ENCODE measurements at regions not wholly inside any gene's neighbourhood (a gene's known extent, or its start where the extent isn't known, plus 50 kb on each side); places are given as distances from the start of the nearest gene placed in this dataset.

DNA sequence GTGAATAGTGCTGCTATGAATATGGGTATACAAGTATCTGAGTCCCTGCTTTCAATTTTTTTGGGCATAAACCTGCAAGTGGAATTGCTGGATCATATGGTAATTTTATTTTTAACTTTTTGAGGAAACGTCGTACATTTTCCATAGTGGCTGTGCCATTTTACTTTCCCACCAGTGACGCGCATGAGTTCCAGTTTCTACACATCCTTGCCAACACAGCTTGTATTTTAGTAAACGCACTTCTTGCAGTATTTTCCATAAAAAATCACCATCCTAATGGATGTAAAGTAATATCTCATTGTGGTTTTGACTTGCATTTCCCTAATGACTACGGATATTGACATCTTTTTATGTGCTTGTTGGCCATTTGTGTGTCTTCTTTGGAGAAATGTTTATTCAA, 105.0 kb downstream of the NFKBIZ start:
- no peaks in the 10 kb centered on the region for H3K27me3 ChIP-seq (ENCODE audit: insufficient read depth, low read length, poor library complexity)
- no peaks in the 10 kb centered on the region for H3K4me1 ChIP-seq (ENCODE audit: insufficient read depth, low read length)
- H3K9me3 ChIP-seq (ENCODE audit: insufficient read depth, low read length, severe bottlenecking) = no peaks in the 10 kb centered on the region
- no peaks in the 10 kb centered on the region for H3K36me3 ChIP-seq (ENCODE audit: insufficient read depth, low read length)
- H3K9ac ChIP-seq (ENCODE audit: low read depth, low read length) = no peak overlapping the region
- H2AFZ ChIP-seq (ENCODE audit: low read depth, low read length) = no peak overlapping the region
- no peak overlapping the region for H3K4me2 ChIP-seq (ENCODE audit: insufficient read depth, low read length)
- TF ChIP-seq EZH2 (IDR thresholded peaks at IDR 0.05; ENCODE audit: borderline replicate concordance, low read depth, low read length, severe bottlenecking) = no peak
- TF ChIP-seq, protein P1, sequence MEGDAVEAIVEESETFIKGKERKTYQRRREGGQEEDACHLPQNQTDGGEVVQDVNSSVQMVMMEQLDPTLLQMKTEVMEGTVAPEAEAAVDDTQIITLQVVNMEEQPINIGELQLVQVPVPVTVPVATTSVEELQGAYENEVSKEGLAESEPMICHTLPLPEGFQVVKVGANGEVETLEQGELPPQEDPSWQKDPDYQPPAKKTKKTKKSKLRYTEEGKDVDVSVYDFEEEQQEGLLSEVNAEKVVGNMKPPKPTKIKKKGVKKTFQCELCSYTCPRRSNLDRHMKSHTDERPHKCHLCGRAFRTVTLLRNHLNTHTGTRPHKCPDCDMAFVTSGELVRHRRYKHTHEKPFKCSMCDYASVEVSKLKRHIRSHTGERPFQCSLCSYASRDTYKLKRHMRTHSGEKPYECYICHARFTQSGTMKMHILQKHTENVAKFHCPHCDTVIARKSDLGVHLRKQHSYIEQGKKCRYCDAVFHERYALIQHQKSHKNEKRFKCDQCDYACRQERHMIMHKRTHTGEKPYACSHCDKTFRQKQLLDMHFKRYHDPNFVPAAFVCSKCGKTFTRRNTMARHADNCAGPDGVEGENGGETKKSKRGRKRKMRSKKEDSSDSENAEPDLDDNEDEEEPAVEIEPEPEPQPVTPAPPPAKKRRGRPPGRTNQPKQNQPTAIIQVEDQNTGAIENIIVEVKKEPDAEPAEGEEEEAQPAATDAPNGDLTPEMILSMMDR (IDR thresholded peaks at IDR 0.05; ENCODE audit: borderline replicate concordance, extremely low read depth, low read length, poor library complexity, severe bottlenecking) = no peak
- H3K4me3 ChIP-seq (ENCODE audit: low read depth in 1 of 2, low read length in 2 of 2) = no peak overlapping the region
- DNase-seq (no peak), ATAC-seq (ENCODE audit: insufficient read depth, low read depth) (no peak)
- H4K20me1 ChIP-seq (ENCODE audit: insufficient read depth, low read length) = no peaks in the 10 kb centered on the region
- H3K27ac ChIP-seq (ENCODE audit: low read length) = no peak overlapping the region
- no peaks in the 10 kb centered on the region for H3K79me2 ChIP-seq (ENCODE audit: insufficient read depth, low read length)

DNA sequence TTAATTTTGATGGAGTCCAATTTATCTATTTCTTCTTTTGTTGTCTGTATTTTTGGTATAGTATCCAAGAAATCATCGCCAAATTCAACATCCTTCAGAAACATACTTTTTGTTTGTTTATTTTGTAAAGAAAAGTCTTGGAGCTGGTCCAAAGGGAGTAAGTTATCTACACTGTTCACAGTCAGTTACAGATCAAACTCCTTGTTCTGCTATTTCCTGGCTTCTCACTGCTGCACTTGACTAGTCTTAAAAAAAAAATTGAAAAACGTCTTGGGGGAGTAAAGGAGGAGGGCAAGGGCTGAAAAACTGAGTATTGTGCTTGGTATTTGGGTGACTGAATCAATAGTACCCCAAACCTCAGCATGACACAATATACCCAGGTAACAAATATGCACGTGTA, 105.6 kb downstream of the NFKBIZ start:
- H3K79me2 ChIP-seq (ENCODE audit: insufficient read depth, low read length) = no peaks in the 10 kb centered on the region
- ATAC-seq (ENCODE audit: insufficient read depth, low read depth) (no peak), DNase-seq (no peak)
- no peak overlapping the region for H3K27ac ChIP-seq (ENCODE audit: low read length)
- H3K4me3 ChIP-seq (ENCODE audit: low read depth in 1 of 2, low read length in 2 of 2) = no peak overlapping the region
- no peaks in the 10 kb centered on the region for H3K27me3 ChIP-seq (ENCODE audit: insufficient read depth, low read length, poor library complexity)
- no peak overlapping the region for H3K4me2 ChIP-seq (ENCODE audit: insufficient read depth, low read length)
- H2AFZ ChIP-seq (ENCODE audit: low read depth, low read length) = no peak overlapping the region
- no peaks in the 10 kb centered on the region for H3K9me3 ChIP-seq (ENCODE audit: insufficient read depth, low read length, severe bottlenecking)
- no peak for TF ChIP-seq EZH2 (IDR thresholded peaks at IDR 0.05; ENCODE audit: borderline replicate concordance, low read depth, low read length, severe bottlenecking)
- TF ChIP-seq, protein P1 (IDR thresholded peaks at IDR 0.05; ENCODE audit: borderline replicate concordance, extremely low read depth, low read length, poor library complexity, severe bottlenecking) = no peak
- H3K4me1 ChIP-seq (ENCODE audit: insufficient read depth, low read length) = no peaks in the 10 kb centered on the region
- H3K36me3 ChIP-seq (ENCODE audit: insufficient read depth, low read length) = no peaks in the 10 kb centered on the region
- H3K9ac ChIP-seq (ENCODE audit: low read depth, low read length) = no peak overlapping the region
- H4K20me1 ChIP-seq (ENCODE audit: insufficient read depth, low read length) = no peaks in the 10 kb centered on the region

DNA sequence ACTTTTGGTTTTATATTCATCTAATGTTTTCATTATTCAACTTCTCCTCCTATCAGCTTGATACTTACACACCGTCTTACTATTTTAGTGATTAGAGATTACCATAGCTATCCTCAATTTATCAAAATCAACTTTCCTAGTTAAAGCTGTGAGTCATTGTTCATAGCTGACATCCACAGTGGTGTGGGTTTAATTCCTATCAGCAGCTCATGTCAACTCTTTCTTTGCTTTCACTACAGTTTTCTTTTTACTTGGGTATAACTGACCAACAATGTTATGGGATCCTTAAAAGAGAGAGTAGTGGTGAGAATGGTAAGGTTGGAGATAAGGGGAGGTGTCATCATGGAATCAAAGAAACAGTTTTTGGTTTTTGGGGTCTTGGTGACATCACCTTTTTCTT, 112.7 kb downstream of the NFKBIZ start:
- Histone ChIP-seq H3K27me3 (ENCODE audit: insufficient read depth, low read length, poor library complexity) (peaks cover 4% of the 10 kb centered on the region), H2AFZ (ENCODE audit: low read depth, low read length) (no peak overlapping the region), H3K36me3 (ENCODE audit: insufficient read depth, low read length) (no peaks in the 10 kb centered on the region), H3K27ac (ENCODE audit: low read length) (no peak overlapping the region), H3K4me3 (ENCODE audit: low read depth in 1 of 2, low read length in 2 of 2) (no peak overlapping the region), H3K4me2 (ENCODE audit: insufficient read depth, low read length) (no peak overlapping the region), H4K20me1 (ENCODE audit: insufficient read depth, low read length) (no peaks in the 10 kb centered on the region), H3K9me3 (ENCODE audit: insufficient read depth, low read length, severe bottlenecking) (no peaks in the 10 kb centered on the region), H3K9ac (ENCODE audit: low read depth, low read length) (no peak overlapping the region), H3K79me2 (ENCODE audit: insufficient read depth, low read length) (no peaks in the 10 kb centered on the region), H3K4me1 (ENCODE audit: insufficient read depth, low read length) (no peaks in the 10 kb centered on the region)
- no peak for ATAC-seq (ENCODE audit: insufficient read depth, low read depth)
- TF ChIP-seq, protein P1 (IDR thresholded peaks at IDR 0.05; ENCODE audit: borderline replicate concordance, extremely low read depth, low read length, poor library complexity, severe bottlenecking) = no peak
- TF ChIP-seq EZH2 (IDR thresholded peaks at IDR 0.05; ENCODE audit: borderline replicate concordance, low read depth, low read length, severe bottlenecking) = no peak
- DNase-seq = no peak

DNA sequence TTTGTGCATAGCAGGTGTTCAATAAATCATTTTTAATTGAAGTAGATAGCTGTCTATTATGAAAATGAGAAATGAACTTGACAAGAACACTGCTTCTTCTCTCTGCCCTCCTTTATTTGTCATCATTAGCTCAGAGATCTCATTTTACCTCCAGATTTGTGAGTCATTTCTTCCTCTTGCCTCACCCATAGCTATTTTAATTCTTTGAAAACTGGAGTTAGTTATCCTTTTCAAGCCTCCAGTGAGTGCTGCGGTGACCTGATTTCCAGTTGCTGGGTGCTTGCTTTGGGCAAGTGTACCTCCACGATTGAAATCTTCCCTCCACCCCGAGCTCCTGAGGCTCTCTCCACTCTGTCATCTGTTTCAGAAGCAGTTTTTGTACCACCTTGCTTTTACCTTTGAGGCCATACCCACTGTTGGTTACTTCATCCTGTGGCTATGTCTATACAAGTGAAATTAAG, 114.6 kb downstream of the NFKBIZ start:
- H2AFZ ChIP-seq (ENCODE audit: low read depth, low read length) = no peak overlapping the region
- no peak overlapping the region for H3K4me2 ChIP-seq (ENCODE audit: insufficient read depth, low read length)
- no peak overlapping the region for H3K9ac ChIP-seq (ENCODE audit: low read depth, low read length)
- H4K20me1 ChIP-seq (ENCODE audit: insufficient read depth, low read length) = no peaks in the 10 kb centered on the region
- DNase-seq (no peak), ATAC-seq (ENCODE audit: insufficient read depth, low read depth) (no peak)
- no peak overlapping the region for H3K4me3 ChIP-seq (ENCODE audit: low read depth in 1 of 2, low read length in 2 of 2)
- H3K27ac ChIP-seq (ENCODE audit: low read length) = no peak overlapping the region
- peaks cover 4% of the 10 kb centered on the region for H3K27me3 ChIP-seq (ENCODE audit: insufficient read depth, low read length, poor library complexity)
- H3K9me3 ChIP-seq (ENCODE audit: insufficient read depth, low read length, severe bottlenecking) = no peaks in the 10 kb centered on the region
- H3K79me2 ChIP-seq (ENCODE audit: insufficient read depth, low read length) = no peaks in the 10 kb centered on the region
- no peaks in the 10 kb centered on the region for H3K36me3 ChIP-seq (ENCODE audit: insufficient read depth, low read length)
- TF ChIP-seq, protein P1 (IDR thresholded peaks at IDR 0.05; ENCODE audit: borderline replicate concordance, extremely low read depth, low read length, poor library complexity, severe bottlenecking) = no peak
- no peak for TF ChIP-seq EZH2 (IDR thresholded peaks at IDR 0.05; ENCODE audit: borderline replicate concordance, low read depth, low read length, severe bottlenecking)
- no peaks in the 10 kb centered on the region for H3K4me1 ChIP-seq (ENCODE audit: insufficient read depth, low read length)

Data from DND-41 (cell line).